Testis (tissue), 2 donors: ENCODE measurements at regions not wholly inside any gene's neighbourhood (a gene's known extent, or its start where the extent isn't known, plus 50 kb on each side); places are given as distances from the start of the nearest gene placed in this dataset.
"Not testable (repeated sequence)": the region's sequence is repeated elsewhere in the genome, so short reads cannot be mapped to it uniquely, and the experiment has no call there.

Source experiments
- POLR2A ChIP-seq: fragments of 450-650 bp; IDR thresholded peaks from one replicate; pipeline ENCODE4 v1.6.1; 2017; ENCODE audit warnings: antibody characterized with exemption, mild to moderate bottlenecking, moderate library complexity
- TF ChIP-seq, protein P1 (sequence below), 3 experiments: fragments of 450-650 bp in 2 of 3; fragments of 200-600 bp in 1 of 3; sonication (generic) in 1 of 3; IDR thresholded peaks; one replicate each; pipeline ENCODE4 v1.5.1; 2016 to 2019; ENCODE audit warnings: antibody characterized with exemption in 3 of 3, mild to moderate bottlenecking in 2 of 3, moderate library complexity in 1 of 3

GRCh38 chr2:89177004-89177403, 485.5 kb downstream of the RPIA start:
- TF ChIP-seq POLR2A, result not testable (repeated sequence)
- TF ChIP-seq, protein P1, sequence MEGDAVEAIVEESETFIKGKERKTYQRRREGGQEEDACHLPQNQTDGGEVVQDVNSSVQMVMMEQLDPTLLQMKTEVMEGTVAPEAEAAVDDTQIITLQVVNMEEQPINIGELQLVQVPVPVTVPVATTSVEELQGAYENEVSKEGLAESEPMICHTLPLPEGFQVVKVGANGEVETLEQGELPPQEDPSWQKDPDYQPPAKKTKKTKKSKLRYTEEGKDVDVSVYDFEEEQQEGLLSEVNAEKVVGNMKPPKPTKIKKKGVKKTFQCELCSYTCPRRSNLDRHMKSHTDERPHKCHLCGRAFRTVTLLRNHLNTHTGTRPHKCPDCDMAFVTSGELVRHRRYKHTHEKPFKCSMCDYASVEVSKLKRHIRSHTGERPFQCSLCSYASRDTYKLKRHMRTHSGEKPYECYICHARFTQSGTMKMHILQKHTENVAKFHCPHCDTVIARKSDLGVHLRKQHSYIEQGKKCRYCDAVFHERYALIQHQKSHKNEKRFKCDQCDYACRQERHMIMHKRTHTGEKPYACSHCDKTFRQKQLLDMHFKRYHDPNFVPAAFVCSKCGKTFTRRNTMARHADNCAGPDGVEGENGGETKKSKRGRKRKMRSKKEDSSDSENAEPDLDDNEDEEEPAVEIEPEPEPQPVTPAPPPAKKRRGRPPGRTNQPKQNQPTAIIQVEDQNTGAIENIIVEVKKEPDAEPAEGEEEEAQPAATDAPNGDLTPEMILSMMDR (IDR thresholded peaks at IDR 0.05), result not testable (repeated sequence)
